Inflammatory macrophage (primary cell): ENCODE measurements at regions not wholly inside any gene's neighbourhood (a gene's known extent, or its start where the extent isn't known, plus 50 kb on each side); places are given as distances from the start of the nearest gene placed in this dataset.

ENCODE experiments used
- DNase-seq, 2 donors: peaks; one replicate each; pipeline ENCODE4 v3.0.0-alpha.2; 2020 to 2022

GRCh38 chr5:174338185-174339010 lies 292.9 kb downstream of the NSG2 start:
- no peak for DNase-seq

- DNase-seq = no peak
Measured at GRCh38 chr5:174339130-174339529, 293.6 kb downstream of the NSG2 start.

DNA sequence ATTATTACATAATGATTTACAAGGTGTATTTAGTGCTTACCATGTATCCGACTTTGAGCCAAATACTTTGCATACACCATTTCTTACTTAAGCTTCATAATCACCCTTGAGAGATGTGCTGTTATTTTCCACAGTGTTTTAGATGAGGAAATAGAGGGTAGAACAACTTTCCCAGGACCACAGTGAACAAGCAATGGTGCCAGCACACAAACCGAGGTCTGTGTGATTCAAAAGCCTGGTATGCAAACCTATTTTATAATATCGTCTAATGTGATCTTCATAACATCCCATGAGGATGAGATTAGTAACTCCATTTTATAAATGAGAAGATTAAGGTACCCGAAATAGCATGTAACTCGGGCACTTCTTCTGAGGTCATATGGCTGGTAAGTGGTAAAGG lies 294.7 kb downstream of the NSG2 start:
- no peak for DNase-seq

- DNase-seq = no peak
Measured at GRCh38 chr5:174342696-174343095, 297.2 kb downstream of the NSG2 start.

DNA sequence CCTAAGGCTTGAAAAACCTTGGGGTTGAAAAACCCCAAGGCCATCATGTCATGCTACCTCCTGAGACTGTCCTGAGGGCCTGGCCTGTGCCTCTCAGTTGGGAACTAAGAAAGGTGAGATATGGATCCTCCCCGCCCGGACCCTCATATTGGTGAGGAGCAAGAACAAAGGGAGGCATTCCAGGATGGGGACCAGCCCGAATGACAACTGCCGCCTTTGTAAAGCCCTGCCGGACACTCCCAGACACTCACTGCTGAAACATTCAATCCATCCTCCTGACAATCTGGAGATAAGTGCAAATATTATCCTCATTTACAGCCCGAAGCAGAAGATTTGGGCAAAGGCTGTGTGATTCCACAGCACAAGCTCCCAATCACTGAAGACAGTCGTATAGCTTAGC lies 298.3 kb downstream of the NSG2 start:
- DNase-seq = no peak

- no peak for DNase-seq
Measured at GRCh38 chr5:174344335-174344734, 298.8 kb downstream of the NSG2 start.

- no peak for DNase-seq
Measured at GRCh38 chr5:174347183-174347582, 301.7 kb downstream of the NSG2 start.

DNA sequence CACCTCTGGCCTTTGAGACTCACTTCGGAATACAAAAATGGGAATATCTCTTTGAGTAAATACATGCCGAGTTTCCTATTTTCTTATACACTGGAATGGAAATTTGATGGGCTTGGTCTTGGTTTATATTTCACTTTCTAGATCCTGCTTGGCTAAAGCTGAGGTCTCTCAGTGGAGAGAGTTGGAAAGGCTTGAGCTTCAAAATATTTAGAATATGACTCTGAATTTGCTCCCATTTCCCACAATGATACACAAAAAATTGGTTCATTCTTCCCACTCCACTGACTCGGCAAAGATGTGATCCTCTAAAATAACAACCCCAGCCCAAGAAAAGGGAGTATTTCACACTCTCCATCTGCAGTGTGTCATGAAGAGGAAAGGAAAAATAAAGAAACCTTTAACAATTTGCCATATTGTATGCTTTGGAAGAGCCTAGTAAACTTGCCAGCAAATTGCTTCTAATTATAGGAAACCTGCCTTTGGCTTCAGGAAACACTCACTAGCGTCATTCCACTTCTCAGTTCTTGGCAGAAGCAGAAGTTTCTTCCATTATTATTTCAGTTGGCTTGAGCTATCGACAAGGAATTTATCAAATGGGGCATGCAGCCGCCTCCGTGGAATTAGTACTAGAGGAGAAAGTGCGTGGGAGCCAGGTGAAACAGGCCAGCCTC lies 302.9 kb downstream of the NSG2 start:
- DNase-seq = no peak

- DNase-seq = no peak
Measured at GRCh38 chr5:174352681-174353080, 307.2 kb downstream of the NSG2 start.

GRCh38 chr5:174354571-174354970 lies 309.1 kb downstream of the NSG2 start:
- DNase-seq = no peak

DNA sequence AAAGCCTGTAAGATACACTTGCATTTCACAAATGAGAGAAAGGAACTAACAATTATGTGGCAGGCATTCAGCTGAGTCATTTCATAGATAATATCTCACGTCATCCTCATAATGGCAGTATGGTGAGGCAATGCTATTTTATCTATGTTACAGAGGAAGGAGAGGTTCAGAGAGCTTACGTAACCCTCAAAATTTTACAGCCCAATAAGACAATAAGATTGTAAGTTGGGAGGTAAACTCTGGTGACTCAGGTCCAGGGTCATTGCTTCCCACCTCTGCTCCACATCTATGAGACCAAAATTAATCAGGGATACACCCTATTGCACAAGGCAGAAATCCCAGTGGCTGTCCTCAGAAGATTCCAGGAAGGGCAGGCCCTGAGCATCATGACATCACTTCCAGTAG lies 309.7 kb downstream of the NSG2 start:
- DNase-seq = no peak

DNA sequence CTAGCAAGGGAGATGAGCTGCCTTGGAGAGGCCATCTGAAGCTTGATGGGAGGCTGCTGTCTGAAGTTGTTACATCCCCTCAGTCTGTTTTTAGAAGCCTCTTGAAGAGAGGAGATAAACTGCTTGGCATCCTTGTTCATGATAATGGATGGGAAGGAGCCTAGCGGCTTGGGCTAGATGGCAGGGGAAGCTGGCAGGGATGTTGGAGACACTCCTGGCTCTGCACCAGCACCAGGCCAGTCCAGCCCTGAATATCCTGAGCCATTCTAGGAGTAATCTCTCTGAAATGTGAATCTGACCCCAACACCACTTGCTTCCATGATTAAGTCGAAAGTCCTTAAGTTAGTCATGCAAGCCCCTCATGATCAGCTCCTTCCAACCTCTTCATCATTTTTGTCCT lies 310.5 kb downstream of the NSG2 start:
- no peak for DNase-seq

GRCh38 chr5:174356536-174356935 lies 311.0 kb downstream of the NSG2 start:
- no peak for DNase-seq

- DNase-seq = no peak
Measured at GRCh38 chr5:174358276-174358675, 312.8 kb downstream of the NSG2 start.

DNA sequence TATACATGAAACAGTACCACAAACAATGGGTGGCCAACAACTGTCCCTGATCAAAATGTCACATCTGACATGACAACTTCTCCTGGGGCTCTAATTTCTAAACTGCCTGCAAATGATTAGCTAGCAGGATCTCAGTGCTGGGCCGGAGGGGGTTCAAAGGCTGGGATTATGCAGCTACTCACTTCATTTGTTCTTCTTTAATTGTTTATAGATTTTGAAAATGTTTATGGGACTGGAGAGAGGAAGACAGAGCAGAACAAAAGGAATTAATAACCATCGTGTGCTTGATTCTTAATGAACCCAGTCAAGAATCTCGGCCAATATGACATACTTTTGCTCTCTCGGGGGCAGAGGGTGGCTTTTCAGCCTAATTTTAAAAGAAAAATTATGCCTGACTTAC lies 313.6 kb downstream of the NSG2 start:
- no peak for DNase-seq

DNA sequence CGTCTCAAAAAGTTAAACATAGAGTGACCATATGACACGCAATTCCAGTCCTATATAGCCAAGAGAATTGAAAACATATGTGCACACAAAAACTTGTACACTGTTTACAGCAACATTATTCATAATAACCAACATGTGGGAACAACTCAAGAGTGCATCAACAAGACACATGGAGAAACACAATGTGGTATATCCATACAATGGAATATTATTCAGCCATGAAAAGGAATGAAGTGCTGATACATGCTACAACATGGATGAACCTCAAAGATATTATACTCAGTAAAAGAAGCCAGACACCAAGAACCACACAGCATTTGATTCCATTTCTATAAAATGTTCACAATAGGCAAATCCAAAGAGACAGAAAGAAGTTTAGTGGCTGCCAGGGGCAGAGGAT lies 317.0 kb downstream of the NSG2 start:
- DNase-seq = no peak

- DNase-seq = no peak
Measured at GRCh38 chr5:174363934-174364333, 318.4 kb downstream of the NSG2 start.

- no peak for DNase-seq
Measured at GRCh38 chr5:174364676-174365075, 319.2 kb downstream of the NSG2 start.

- no peak for DNase-seq
Measured at GRCh38 chr5:174371600-174372094, 326.1 kb downstream of the NSG2 start.

- DNase-seq = no peak
Measured at GRCh38 chr5:174374206-174374605, 328.7 kb downstream of the NSG2 start.

- no peak for DNase-seq
Measured at GRCh38 chr5:174376056-174376455, 330.6 kb downstream of the NSG2 start.

- peak in 1 of 2 donors; percentile 10 for DNase-seq
Measured at GRCh38 chr5:174376726-174377373, 331.3 kb downstream of the NSG2 start.

DNA sequence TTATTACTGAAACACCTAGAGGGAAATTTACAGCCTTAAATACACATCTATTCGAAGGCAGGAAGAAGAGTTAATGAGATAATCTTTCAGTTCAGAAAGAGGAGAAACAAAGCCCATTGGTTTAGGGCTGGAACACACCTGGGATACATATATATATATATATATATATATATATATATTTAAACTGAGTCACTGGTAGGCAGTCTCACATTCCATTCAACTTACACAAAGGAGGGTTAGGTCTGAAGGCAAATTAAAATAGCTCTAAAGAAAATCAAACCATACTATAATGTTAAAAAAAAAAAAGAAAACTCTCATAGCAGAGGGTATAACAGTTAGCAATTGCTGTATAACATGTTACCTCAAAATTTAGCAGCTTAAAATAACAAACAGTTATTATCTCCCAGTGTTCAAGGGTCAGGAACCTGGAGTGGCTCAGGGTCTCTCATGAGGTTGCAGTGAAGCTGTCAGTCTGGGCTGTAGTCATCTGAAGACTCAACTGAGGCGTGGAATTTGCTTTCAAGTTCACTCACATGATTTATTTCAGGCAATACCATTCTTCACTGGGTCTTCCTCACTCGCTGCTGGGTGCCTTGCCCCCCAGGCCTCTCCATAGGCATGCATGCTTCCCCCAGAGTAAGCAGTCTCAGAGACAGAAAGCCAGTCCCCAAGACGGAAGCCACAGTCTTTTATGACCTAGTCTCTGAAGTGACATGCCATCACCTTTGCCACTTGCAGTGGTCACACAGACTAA lies 332.8 kb downstream of the NSG2 start:
- no peak for DNase-seq
